ENCODE measurements at regions not wholly inside any gene's neighbourhood (a gene's known extent, or its start where the extent isn't known, plus 50 kb on each side); places are given as distances from the start of the nearest gene placed in this dataset.
"Not testable (repeated sequence)": the region's sequence is repeated elsewhere in the genome, so short reads cannot be mapped to it uniquely, and the experiment has no call there.

DNA sequence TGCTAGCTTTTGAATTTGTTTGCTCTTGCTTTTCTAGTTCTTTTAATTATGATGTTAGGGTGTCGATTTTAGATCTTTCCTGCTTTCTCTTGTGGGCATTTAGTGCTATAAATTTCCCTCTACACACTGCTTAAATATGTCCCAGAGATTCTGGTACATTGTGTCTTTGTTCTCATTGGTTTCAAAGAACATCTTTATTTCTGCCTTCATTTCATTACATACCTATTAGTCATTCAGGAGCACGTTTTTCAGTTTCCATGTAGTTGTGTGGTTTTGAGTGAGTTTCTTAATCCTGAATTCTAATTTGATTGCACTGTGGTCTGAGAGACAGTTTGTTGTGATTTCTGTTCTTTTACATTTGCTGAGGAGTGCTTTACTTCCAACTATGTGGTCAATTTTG lies 51.2 kb upstream of the MB21D2 start:
- not testable (repeated sequence) for DNase-seq (ENCODE audit: low spot score)

DNA sequence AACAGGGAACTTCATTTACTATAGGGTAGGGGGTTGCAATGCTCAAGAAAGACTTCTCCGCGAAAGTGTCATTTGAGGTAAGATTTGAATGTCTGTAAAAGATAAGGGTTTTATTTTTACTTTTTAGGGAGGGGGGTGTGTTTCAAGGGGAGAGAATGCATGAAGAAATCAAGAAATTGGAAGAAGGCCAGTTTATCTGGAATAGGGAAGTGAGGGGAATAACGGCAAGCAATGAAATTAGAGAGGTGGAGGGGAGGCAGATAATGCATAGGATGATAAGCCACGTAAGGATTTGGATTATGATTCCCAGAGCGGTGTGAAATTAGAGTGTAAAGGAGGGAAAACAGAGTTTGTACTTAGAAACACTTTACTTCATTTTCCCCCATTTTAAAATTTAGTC lies 63.0 kb upstream of the MB21D2 start:
- DNase-seq (ENCODE audit: low spot score), result no peak

DNA sequence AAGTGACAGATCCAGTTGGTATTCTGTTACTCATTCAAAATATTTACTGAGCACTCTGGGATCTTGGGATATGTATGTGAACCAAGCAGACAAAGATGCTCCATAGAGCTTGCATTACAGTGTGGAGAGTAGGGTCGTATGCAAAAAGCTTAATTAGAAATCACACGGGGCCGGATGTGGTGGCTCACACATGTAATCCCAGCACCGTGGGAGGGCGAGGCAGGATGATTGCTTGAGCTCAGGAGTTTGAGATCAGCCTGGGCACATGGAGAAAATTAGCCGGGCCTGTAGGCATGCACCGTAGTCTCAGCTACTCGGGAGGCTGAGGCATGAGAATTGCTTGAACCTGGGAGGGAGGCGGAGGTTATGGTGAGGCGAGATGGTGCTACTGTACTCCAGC lies 68.7 kb upstream of the MB21D2 start:
- DNase-seq (ENCODE audit: low spot score), result no peak

DNA sequence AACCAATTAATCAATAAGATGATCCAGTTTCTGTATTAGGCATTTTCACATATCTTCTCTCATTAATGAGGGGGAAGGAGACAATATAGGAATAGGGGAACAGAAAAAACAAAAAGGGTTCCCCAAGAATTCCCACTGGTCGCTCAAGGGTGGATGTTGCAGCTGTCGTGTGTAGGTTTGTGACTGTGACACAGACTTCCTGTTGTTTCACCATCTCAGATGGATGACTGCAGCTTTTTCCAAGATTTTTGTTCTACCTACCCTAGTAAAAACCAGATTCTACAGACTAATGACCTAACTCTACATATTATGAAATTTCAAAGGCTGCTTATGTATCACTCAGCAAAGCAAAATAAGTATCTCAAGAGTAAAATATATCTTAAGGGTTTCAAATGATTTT lies 73.7 kb upstream of the MB21D2 start:
- DNase-seq (ENCODE audit: low spot score), result no peak

DNA sequence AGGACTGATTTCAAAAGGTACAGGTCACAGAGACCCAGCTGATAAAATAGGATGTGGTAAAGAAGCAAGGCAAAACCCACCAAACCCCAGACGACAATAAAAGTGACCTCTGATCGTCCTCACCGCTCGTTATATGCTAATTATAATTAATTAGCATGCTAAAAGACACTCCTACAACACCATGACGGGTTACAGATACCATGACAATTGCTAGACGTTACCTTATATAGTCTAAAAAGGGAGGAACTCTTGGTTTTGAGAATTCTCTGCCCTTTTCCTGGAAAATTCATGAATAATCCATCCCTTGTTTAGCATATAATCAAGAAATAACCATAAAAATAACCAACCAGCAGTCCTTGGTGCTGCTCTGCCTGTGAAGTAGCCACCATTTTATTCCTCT lies 74.7 kb upstream of the MB21D2 start:
- DNase-seq (ENCODE audit: low spot score), result no peak

DNA sequence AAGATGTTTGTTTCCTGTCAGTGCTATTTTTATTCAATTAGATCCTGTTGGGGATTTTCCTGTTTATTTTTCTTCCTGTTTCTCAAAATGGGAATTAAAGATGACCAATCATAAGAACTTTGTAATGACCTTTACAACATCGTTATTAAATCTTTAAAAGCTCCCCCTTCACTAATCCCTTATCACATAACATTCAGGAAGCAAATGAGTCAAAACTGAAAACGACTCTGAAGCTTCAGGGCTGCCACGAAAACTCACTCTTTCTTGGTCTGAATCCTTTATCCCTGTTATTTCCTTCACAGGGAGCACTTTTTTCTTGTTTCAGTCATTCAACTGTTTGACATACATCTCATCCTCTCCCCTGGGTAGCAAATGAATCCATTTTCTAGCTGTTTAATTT lies 75.8 kb upstream of the MB21D2 start:
- no peak for DNase-seq (ENCODE audit: low spot score)

DNA sequence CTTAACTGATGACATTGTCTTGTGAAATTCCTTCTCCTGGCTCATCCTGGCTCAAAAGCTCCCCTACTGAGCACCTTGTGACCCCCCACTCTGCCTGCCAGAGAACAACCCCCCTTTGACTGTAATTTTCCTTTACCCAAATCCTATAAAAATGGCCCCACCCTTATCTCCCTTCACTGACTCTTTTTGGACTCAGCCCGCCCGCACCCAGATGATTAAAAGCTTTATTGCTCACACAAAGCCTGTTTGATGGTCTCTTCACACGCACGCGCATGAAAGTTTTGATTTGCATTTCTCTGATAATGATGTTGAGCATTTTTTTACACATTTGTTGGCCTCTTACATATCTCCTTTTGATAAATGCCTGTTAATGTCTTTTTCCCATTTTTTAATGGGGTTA lies 83.5 kb upstream of the MB21D2 start:
- not testable (repeated sequence) for DNase-seq (ENCODE audit: low spot score)

DNA sequence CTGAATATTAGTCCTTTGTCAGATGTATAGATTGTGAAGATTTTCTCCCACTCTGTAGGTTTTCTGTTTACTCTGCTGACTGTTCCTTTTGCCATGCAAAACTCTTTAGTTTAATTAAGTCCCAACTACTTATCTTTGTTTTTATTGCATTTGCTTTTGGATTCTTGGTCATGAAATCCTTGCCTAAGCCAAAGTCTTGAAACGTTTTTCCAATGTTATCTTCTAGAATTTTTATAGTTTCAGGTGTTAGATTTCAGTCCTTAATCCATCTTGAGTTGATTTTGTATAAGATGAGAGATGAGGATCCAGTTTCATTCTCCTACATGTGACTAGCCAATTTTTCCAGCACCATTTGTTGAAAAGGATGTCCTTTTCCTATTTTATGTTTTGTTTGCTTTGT lies 86.0 kb upstream of the MB21D2 start:
- DNase-seq (ENCODE audit: low spot score), result not testable (repeated sequence)

DNA sequence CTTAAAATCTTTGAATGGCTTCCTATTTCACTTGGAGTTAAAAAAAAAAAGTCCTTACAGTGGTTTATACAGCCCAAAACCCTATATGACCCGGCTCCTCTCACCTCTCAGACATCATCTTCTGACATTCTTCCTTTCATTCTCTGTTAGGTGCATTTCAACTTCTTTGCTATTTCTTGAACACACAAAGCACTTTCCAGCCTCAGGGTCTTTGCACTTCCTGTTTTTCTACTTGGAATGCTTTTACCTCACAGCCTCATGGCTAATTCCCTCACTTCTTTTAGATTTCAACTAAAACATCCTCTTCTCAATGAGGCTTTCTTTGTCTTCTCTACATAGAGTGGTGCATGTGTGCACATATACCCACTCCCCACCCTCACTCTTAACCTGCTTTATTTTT lies 91.0 kb upstream of the MB21D2 start:
- no peak for DNase-seq (ENCODE audit: low spot score)

DNA sequence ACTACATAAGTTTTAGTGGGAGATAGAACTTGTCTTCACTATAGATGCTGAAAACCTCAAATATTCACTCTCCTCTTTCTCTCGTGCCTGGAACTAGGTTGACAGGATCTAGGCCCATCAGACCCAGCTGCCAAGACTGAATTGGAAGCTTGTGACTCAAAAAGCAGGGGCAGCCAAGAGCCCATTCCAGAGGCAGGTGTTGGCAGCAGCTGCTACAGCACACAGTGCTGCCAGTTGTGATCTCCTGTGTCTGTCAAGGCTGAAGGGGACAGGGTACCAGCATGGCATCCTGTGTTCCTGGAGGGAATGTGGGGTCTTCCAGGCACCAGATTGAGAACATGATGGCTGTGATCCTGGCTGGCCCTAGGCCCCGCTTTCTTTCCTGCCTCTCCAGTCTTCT lies 92.5 kb upstream of the MB21D2 start:
- no peak for DNase-seq (ENCODE audit: low spot score)

DNA sequence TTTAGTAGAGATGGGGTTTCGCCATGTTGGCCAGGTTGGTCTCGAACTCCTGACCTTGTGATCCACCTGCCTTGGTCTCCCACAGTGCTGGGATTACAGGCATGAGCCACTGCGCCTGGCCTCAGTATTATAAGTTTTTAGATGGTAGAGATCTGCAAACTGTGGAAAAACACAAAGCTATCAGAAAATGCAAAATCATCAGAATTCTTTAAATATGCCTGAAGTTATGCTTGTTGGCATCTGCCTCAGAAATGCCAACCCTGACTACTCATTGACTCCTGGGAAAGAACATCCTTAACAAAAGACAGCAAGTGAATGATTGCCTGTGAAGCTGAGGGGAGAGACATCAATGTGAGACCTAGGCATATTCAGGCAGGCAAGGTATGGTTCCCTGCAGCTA lies 94.3 kb upstream of the MB21D2 start:
- no peak for DNase-seq (ENCODE audit: low spot score)

DNA sequence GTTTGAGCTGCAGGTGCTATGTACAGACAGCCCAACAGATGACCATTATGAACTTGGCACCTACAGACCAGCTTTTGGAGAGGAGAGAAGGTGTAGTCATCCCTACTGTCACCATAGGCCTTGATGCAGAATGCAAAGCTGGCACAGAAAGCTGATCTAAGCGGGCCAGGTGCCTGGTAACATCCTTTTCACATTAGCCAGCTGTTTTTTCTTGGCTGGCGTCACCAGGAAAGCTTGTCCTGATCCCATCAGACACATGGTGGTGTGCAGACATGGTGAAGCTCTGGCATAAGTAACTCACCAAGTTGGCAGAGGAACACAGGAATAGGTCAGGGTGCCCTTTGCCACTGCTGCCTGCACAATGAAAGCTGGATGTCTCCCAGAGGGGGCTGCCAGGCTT lies 97.2 kb upstream of the MB21D2 start:
- DNase-seq (ENCODE audit: low spot score), result no peak

DNA sequence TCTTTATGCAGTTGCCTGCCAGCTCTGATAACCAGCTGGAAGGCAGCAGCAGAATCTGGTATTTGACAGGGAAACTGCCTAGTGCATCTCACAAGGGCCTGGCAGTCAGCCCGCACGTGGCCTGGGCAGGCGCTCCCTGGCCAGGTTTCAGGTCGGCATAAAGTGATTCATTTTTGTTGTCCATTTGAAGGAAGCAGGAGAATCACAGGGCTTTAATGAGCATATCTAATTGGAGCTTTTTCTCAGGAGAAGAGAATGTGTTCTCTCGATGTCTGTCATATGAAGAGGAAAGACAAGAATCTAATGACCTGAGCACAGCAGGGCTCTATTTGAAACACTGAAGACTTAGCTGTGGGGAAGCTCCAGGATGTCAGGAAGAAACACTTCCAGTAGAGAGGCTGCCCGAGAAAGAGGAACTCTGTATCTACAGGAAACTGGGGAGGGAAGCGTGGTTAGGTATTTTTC lies 98.8 kb upstream of the MB21D2 start:
- no peak for DNase-seq (ENCODE audit: low spot score)

DNA sequence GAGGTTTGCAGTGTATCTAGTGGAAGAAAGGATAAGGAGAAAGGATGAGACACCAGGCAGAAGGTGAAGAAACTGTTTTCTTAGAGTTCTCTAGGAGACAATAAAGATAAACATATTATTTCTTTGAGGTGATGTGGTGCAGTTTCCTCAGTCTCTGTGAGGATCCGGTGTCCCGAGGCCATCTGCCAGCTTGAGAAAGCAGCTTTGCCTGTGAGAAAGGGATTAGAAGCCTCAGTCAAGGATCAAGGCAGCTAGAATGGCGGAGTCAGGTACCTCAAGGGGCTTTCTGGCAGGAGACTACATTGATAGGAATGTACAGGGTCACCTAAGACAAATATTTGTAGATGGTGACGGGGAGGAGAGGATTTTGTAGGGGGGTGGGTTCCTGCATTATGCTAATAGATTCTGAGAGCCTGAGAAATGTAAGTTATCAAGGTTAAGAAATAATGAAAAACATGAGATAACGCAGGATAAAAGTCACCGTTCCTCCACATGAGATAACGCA lies 103.9 kb upstream of the MB21D2 start:
- no peak for DNase-seq (ENCODE audit: low spot score)

DNA sequence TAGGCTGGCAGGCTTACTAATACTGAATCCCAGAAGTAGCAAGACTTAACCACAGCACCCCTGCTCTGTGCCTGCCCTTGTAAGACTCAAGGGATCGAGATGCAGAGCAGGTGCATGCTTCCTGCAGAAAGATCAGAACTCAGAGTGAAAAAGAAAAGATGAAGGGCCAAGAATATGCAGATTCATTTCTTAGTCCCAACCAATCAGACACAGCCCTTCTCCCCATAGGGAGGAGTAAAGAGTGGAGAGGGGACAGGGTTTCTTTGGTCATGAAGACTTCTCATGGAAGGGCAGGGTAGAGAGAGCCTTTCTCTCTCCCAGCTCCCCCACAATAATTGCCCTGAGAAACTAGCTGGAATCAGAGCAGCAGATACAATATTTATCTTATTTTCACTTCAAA lies 105.6 kb upstream of the MB21D2 start:
- DNase-seq (ENCODE audit: low spot score), result no peak

DNA sequence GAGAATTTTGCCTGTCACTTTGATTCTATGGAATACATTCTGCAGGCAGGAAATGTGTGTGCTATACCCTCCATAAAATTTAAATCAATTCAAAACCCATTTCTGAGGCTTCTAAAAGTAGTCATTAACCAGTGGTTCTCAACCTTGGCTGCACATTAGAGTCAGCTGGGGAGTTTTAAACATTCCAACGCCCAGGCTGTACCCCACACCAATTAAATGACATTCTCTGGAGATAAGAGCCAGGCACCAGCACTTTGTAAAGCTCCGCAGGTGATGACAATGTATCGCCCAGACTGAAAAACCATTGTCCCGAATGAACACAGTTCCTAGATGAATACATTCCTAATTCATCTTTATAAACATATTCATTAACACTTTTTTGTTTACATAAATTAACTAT lies 110.6 kb upstream of the MB21D2 start:
- no peak for DNase-seq (ENCODE audit: low spot score)

DNA sequence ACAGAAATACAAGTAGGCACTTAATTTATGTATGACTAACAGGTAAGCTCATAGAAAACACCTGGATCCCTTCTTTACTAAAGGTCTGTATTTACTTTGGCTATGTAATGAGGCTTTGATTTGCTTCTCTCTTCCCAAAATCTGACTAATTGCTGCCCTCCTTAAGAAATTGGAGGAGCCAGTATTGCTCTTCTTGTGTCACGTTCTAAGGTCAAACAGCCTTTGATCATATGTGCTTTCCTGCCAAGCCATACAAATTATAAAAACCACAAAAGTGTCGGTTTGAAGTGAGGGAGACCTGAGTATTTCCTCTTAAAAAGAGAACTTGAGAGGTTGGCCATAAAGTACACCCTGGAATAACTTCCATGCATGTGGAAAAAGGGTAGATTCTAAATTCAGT lies 112.1 kb upstream of the MB21D2 start:
- no peak for DNase-seq (ENCODE audit: low spot score)

DNA sequence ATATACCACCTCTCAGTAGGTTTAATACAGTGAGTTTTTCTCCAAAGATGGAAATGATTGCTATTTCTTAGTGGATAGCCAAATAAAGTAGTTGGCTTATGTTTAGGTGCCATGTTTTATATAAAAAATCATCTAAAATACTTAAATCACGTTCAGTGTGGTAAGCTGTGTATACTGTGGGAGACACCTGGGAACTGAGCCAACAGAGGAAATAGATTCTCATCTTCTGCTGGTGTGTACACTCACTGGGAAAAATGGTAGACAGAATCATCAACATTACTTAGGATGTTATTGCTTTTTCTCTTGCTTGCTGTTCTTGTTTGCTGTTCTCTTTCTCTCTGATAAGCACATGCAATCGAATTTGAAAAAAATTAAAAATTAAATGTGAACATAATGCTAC lies 112.6 kb upstream of the MB21D2 start:
- DNase-seq (ENCODE audit: low spot score), result no peak

DNA sequence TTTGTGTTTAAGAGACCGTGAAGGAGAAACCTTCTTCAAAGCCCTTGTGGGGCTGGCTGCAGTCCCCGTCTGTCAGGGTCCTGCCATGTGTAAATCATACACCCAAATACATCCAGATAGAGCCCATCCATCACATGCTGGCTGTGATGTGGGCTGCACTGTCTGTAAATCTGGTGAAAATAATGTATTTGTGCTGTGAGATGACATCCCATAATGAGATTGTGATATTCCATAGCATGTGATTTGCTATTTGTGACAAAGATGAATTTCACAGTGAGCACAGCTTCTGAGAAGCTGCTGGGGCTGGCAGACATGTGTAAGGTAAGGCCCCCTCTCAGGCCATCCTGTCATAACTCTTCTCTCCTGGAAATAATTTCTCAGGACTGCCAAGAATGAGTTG lies 114.3 kb upstream of the MB21D2 start:
- DNase-seq (ENCODE audit: low spot score), result no peak

DNA sequence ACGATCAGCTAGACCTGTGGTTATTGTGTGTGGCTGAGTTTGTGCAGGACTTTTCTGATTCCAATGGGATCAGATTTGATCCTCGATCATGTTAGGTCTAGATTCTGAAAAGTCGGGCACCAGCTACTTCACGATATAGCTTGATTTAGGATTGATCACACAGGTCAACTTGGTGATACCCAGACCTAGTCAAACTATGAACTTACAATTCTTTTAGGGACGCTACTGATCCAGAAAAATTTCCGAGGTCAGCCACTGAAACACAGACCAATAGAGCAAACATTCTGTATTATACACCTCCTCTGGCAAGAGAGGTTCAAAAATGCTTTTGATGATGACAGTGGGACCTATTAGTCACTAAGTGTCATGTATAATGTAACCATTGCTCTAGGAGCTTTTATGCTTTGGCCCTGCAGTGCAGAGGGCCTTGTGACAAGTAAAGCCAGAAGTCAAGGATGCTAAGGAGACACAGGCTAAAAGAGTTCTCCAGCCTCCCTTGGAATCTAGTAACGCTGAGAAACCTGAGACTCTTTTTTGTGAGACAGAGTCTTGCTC lies 115.6 kb upstream of the MB21D2 start:
- no peak for DNase-seq (ENCODE audit: low spot score)

DNA sequence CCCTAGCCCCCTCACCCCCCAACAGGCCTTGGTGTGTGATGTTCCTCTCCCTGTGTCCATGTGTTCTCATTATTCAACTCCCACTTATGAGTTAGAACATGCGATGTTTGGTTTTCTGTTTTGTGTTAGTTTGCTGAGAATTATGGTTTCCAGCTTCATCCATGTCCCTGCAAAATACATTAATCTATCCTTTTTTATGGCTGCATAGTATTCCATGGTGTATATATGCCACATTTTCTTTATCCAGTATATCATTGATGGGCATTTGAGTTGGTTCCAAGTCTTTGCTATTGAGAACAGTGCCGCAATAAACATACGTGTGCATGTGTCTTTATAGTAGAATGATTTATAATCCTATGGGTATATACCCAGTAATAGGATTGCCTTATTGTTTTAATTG lies 120.2 kb upstream of the MB21D2 start:
- not testable (repeated sequence) for DNase-seq (ENCODE audit: low spot score)

DNA sequence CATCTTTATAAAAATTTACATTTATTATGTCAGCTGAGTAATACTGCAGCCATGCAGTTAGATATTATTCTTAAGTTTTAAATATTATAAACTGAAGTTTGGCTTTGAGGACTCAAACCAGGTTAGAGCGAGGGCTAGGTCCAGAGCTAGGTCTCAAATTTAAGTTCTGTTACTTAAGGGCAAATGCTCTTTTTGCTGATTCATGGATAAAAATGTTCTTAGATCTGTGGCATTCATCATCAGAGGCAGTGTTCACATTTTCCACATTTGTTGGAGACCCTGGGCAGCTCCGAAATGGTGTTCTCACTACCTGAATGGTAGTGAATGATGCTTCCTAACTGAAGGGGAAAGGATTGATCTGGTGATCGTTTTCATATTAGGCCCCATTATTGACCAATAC lies 121.4 kb upstream of the MB21D2 start:
- no peak for DNase-seq (ENCODE audit: low spot score)

DNA sequence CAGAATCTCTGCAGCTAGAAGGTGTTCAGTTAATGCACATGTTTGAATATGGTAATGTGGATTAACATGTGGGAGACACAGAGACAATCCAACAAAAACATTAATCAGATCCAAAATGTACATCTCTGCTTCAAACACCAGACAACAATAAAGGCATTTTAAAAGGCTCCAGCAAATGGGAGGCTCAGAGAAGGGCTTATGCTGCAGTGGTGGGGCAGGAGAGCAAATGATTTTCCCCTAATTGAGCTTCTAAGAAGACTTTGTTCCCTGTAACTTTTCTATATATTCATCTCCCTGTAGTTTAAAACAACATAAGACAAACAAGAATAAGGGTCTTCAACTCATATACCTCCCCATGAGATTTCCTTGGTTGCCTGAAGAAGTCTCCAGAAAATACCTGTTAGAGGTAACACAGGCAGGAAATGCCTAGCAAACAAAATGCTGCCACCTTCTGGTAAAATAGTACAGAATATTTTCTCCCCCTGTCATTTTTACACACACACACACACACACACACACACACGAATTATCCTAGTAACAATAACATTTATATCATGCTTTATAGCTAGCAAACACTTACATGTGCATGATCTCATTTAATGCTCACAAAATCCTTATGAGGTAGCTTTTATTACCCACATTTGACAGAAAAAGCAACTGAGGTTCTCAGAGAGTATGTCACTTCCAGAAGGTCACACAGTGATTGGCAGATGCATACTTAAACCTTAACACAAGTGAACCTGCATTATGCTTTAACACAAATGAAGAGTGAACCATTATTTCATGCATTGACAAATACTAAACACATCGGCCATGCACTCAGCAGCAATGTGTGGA lies 123.4 kb upstream of the MB21D2 start:
- peak; percentile 44 for DNase-seq (ENCODE audit: low spot score)

DNA sequence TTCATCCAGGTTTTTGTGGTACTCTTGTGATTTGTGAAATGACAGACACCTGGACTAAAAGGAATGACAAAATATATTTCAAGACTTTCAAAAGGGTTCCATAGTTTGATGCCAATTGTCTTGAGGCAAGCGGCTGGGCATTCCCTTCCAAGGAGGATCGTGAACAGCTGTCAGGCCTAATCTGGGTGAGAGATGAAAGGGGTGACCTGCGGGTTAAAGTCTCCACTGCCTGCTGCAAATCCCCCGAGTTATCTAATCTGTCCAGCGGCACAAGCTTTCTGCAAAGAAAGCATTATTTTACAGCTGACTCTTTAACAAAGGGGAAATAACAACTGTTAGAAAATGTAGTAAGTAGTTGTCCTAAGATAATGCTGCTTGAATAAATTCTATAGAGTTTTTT lies 128.7 kb upstream of the MB21D2 start:
- DNase-seq (ENCODE audit: low spot score), result no peak
